ENCODE measurements at regions not wholly inside any gene's neighbourhood (a gene's known extent, or its start where the extent isn't known, plus 50 kb on each side); places are given as distances from the start of the nearest gene placed in this dataset.

DNA sequence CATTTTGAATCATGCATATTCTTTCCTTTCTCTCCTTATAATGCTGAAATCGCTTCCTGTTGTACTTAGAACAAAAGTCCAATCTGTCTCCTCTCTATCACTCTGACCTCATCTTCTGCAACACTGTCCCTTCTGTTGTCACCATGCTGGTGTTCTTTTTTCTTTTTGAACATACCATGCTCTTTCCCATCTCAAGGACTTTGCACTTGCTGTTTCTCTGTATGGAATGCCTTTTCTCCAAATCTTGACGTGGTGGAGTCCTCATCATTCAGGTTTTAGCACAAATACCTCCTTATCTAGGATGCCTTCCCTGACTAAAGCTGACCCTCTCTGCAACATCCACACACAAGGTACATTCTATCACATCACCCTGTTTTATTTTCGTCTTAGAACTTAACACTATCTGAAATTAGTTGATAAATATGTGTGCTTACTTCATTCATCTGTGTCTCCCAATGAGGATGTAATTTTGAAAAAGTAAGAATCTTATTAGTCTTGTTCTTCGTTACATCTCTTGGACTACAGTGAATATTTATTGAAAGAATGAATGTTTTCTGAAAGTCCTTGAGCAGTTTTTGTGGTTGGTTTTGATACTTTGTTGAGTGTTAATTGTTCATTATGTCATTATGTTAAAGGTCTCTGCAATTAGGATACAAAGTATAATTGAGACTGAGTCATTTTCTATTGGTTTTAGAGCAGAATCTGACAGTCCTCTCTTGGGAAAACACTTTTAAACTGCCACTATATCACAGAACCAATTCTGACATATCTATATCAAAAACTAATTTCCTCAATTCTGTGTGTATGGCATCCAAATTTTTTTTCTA is 145.3 kb upstream of the RASA1 start:
- 71 to 83% methylated on average over 4 of the region's 4 CpGs for WGBS, 2 donors (ENCODE audit: low coverage in 1 of 2)
- Histone ChIP-seq H3K36me3 (no peaks in the 10 kb centered on the region), H3K4me3 (no peak overlapping the region), H3K27ac (no peak overlapping the region), H3K4me1 (no peaks in the 10 kb centered on the region), H3K27me3 (no peaks in the 10 kb centered on the region), H3K9me3 (no peaks in the 10 kb centered on the region)
- ATAC-seq: no peak
- TF ChIP-seq POLR2AphosphoS5 (IDR thresholded peaks at IDR 0.05) (no peak), EP300 (IDR thresholded peaks at IDR 0.05) (no peak), POLR2A (IDR thresholded peaks at IDR 0.05) (no peak)
- TF ChIP-seq, protein P1, sequence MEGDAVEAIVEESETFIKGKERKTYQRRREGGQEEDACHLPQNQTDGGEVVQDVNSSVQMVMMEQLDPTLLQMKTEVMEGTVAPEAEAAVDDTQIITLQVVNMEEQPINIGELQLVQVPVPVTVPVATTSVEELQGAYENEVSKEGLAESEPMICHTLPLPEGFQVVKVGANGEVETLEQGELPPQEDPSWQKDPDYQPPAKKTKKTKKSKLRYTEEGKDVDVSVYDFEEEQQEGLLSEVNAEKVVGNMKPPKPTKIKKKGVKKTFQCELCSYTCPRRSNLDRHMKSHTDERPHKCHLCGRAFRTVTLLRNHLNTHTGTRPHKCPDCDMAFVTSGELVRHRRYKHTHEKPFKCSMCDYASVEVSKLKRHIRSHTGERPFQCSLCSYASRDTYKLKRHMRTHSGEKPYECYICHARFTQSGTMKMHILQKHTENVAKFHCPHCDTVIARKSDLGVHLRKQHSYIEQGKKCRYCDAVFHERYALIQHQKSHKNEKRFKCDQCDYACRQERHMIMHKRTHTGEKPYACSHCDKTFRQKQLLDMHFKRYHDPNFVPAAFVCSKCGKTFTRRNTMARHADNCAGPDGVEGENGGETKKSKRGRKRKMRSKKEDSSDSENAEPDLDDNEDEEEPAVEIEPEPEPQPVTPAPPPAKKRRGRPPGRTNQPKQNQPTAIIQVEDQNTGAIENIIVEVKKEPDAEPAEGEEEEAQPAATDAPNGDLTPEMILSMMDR (IDR thresholded peaks at IDR 0.05): no peak

DNA sequence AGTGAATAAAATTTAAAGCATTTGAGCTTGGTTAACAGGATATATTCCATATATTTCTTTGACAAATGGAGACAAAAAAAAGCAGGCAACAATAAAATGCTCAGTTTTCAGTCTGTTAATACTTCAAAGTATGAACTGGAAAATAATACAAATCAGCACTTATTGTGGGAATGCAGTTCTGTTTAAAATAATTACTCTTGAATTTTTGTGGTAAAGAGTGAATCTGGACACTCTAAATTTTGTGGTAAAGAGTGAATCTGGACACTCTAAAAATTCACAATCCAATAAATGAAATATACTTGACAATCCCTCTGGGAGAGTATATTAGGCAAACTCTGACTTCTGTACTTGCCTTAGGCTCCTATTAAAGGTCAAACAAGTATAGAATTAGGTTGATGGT is 141.9 kb upstream of the RASA1 start:
- TF ChIP-seq, protein P1 (IDR thresholded peaks at IDR 0.05): no peak
- TF ChIP-seq POLR2AphosphoS5 (IDR thresholded peaks at IDR 0.05): no peak
- TF ChIP-seq POLR2A (IDR thresholded peaks at IDR 0.05): no peak
- no peak for TF ChIP-seq EP300 (IDR thresholded peaks at IDR 0.05)
- Histone ChIP-seq H3K36me3 (no peaks in the 10 kb centered on the region), H3K27me3 (no peaks in the 10 kb centered on the region), H3K4me3 (no peak overlapping the region), H3K27ac (no peak overlapping the region), H3K4me1 (no peaks in the 10 kb centered on the region), H3K9me3 (no peaks in the 10 kb centered on the region)
- ATAC-seq: no peak

DNA sequence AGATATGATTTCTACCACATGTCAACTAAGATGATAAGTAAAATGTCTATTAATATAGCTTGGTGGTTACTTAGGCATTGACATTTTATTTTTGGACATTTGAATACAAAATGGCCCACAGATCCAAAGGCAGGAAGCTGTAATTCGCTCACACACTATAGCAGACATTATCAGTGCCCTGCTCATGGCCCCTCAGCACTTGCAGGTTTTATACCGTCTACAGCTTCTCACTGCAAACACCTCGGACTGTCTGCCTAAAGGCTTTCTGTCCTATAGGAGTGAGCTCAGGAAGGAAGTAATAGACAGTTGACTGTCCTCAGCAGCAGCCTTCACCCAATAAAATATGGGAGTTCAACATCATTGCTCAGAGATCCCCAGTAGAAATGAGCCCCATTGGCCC is 140.8 kb upstream of the RASA1 start:
- no peak overlapping the region for H3K27ac ChIP-seq
- WGBS, 2 donors (ENCODE audit: low coverage in 1 of 2): 45 to 90% methylated on average over 3 of the region's 3 CpGs
- H3K36me3 ChIP-seq: no peaks in the 10 kb centered on the region
- H3K4me3 ChIP-seq: no peak overlapping the region
- no peaks in the 10 kb centered on the region for H3K4me1 ChIP-seq
- no peaks in the 10 kb centered on the region for H3K9me3 ChIP-seq
- TF ChIP-seq POLR2A (IDR thresholded peaks at IDR 0.05): no peak
- TF ChIP-seq EP300 (IDR thresholded peaks at IDR 0.05): no peak
- TF ChIP-seq, protein P1 (IDR thresholded peaks at IDR 0.05): no peak
- H3K27me3 ChIP-seq: no peaks in the 10 kb centered on the region
- ATAC-seq: no peak

DNA sequence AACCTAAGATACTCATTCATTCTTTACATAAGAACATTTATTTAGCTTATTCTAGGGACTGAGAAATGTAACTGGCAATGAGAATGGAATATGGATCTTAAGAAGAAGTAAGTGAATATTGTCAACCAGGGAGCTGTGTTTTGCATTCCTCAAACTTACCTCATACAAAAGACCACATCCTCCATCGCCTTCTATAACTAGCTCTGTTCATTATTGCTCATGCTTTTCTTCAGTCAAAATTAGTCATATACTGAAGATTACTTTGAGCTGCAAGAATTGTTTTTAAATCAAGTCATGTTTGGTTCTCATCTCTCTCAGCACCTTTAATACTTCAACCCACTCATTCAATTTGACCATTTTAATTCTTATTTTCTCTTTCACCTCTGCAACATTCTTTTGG is 140.3 kb upstream of the RASA1 start:
- H3K27me3 ChIP-seq: no peaks in the 10 kb centered on the region
- no peak for TF ChIP-seq POLR2A (IDR thresholded peaks at IDR 0.05)
- 79 to 88% methylated on average over 1 of the region's 1 CpG for WGBS, 2 donors (ENCODE audit: low coverage in 1 of 2)
- no peaks in the 10 kb centered on the region for H3K9me3 ChIP-seq
- H3K4me3 ChIP-seq: no peak overlapping the region
- H3K27ac ChIP-seq: no peak overlapping the region
- no peaks in the 10 kb centered on the region for H3K36me3 ChIP-seq
- H3K4me1 ChIP-seq: no peaks in the 10 kb centered on the region
- no peak for ATAC-seq

DNA sequence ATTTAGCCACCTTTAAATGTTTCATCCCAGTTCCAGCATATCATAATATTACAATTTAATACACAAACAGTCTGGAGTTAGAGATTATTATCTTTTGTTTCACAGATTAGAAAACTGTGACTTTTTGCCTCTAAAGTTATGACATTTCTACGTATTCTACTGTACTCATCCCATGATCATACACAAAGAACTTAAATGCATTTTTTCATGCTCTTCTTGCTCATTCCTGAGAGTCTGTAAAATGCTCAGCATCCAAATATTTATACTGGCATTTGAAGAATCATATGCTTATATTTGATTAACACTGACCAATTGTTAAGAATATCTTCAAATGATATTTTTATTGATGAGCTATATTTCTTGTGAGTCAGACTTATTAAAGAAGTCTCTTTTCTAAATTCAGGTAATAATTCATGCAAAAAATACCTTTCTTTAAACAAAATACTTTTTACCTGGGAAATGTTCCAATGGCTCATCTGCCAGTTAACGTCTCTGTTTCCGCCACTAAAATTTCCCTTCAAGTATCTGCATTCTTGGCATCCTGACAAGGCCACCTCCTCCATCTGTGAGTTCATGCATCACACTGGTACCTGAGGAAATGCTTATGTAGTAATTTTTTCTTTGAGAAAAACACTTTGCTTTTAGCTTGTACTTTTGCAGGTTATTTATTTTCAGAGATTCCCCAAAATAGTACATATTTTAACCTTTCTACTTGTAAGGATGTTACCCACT is 139.6 kb upstream of the RASA1 start:
- no peak for ATAC-seq
- Histone ChIP-seq H3K27me3 (no peaks in the 10 kb centered on the region), H3K27ac (no peak overlapping the region), H3K9me3 (no peaks in the 10 kb centered on the region), H3K4me3 (no peak overlapping the region), H3K4me1 (no peaks in the 10 kb centered on the region), H3K36me3 (no peaks in the 10 kb centered on the region)
- 31 to 58% methylated on average over 3 of the region's 3 CpGs for WGBS, 2 donors (ENCODE audit: low coverage in 1 of 2)
- TF ChIP-seq EP300 (IDR thresholded peaks at IDR 0.05): no peak
- no peak for TF ChIP-seq POLR2AphosphoS5 (IDR thresholded peaks at IDR 0.05)
- no peak for TF ChIP-seq POLR2A (IDR thresholded peaks at IDR 0.05)
- TF ChIP-seq, protein P1 (IDR thresholded peaks at IDR 0.05): no peak
